Common myeloid progenitor, CD34-positive (primary cell): ENCODE measurements at regions not wholly inside any gene's neighbourhood (a gene's known extent, or its start where the extent isn't known, plus 50 kb on each side); places are given as distances from the start of the nearest gene placed in this dataset.

Source experiments
- CTCF ChIA-PET: fragments of 350-600 bp; sonication (Branson Sonifier 250); formaldehyde crosslinking; loops from one replicate; lab custom pipeline; 2021; ENCODE audit warnings: antibody characterized with exemption; lab: Charles Lee
- POLR2A ChIA-PET: fragments of 350-600 bp; sonication (Branson Sonifier 250); formaldehyde crosslinking; loops from one replicate; lab custom pipeline; 2021; ENCODE audit warnings: antibody characterized with exemption; lab: Charles Lee
- DNase-seq, 3 donors: peaks; one replicate each; pipeline versions ENCODE4 v3.0.0 to v3.0.0-alpha.2; 2013
- H3K27ac ChIP-seq, 2 experiments: 1 replicate in 1 of 2; 2 replicates in 1 of 2; pipeline ENCODE4 v1.7.0; 2013; ENCODE audit warnings: inconsistent platforms in 2 of 2, low read length in 2 of 2, mild to moderate bottlenecking in 2 of 2, low read depth in 1 of 2, moderate library complexity in 1 of 2; ENCODE audit not compliant: severe bottlenecking in 2 of 2, insufficient read depth in 1 of 2, poor library complexity in 1 of 2
- H3K27me3 ChIP-seq, 5 experiments: replicated peaks in 2 of 5; 1 replicate in 3 of 5; 2 replicates in 2 of 5; pipeline versions ENCODE4 v1.6.1 to v1.7.0; 2013; ENCODE audit warnings: low read length in 4 of 5, mild to moderate bottlenecking in 2 of 5, moderate library complexity in 2 of 5, inconsistent platforms in 1 of 5; ENCODE audit not compliant: insufficient read depth in 5 of 5, control insufficient read depth in 4 of 5
- H3K36me3 ChIP-seq, 4 experiments: 1 replicate in 2 of 4; 2 replicates in 2 of 4; pipeline versions ENCODE4 v1.6.1 to v1.7.0; 2013; ENCODE audit warnings: low read length in 3 of 4, control low read depth in 1 of 4, mild to moderate bottlenecking in 1 of 4; ENCODE audit not compliant: control insufficient read depth in 4 of 4, insufficient read depth in 4 of 4
- H3K4me1 ChIP-seq, 4 experiments: 1 replicate in 3 of 4; 2 replicates in 1 of 4; pipeline versions ENCODE4 v1.6.1 to v1.7.1; 2013; ENCODE audit warnings: low read length in 3 of 4, mild to moderate bottlenecking in 3 of 4, control low read depth in 1 of 4, inconsistent platforms in 1 of 4, moderate library complexity in 1 of 4; ENCODE audit not compliant: control insufficient read depth in 4 of 4, insufficient read depth in 4 of 4; ENCODE audit errors: control extremely low read depth in 1 of 4
- H3K4me3 ChIP-seq, 7 experiments: 1 replicate in 4 of 7; 2 replicates in 3 of 7; pipeline versions ENCODE4 v1.5.1 to v1.7.0; 2013; ENCODE audit warnings: mild to moderate bottlenecking in 7 of 7, low read length in 6 of 7, moderate library complexity in 6 of 7, inconsistent platforms in 2 of 7, low read depth in 2 of 7, control low read depth in 1 of 7; ENCODE audit not compliant: insufficient read depth in 4 of 7, control insufficient read depth in 1 of 7; ENCODE audit errors: extremely low read depth in 1 of 7
- H3K9me3 ChIP-seq, 5 experiments: 1 replicate in 4 of 5; 2 replicates in 1 of 5; pipeline versions ENCODE4 v1.6.1 to v1.7.1; 2013; ENCODE audit warnings: low read length in 4 of 5, mild to moderate bottlenecking in 2 of 5, inconsistent platforms in 1 of 5, low read depth in 1 of 5, moderate library complexity in 1 of 5; ENCODE audit not compliant: control insufficient read depth in 4 of 5, insufficient read depth in 2 of 5; ENCODE audit errors: control extremely low read depth in 1 of 5
- WGBS: methylation state at CpG from one replicate; pipeline ENCODE4 v1.1.5; 2013; ENCODE audit not compliant: insufficient coverage; 5-methylcytosine and 5-hydroxymethylcytosine counted together

- H3K9me3 ChIP-seq = no peaks in the 10 kb centered on the region
- ChIA-PET CTCF (interaction anchor here (1.1 kb wide), 1 partner anchor 18 kb away, joined by 4 read pairs; no protein-coding TSS in a partner anchor), POLR2A (no interaction called here)
- no peak for DNase-seq
- H3K4me3 ChIP-seq = no peak overlapping the region
- H3K27me3 ChIP-seq = peaks cover 0 to 5% (median 0%) of the 10 kb centered on the region in 5 experiments
- H3K4me1 ChIP-seq = no peaks in the 10 kb centered on the region
- H3K36me3 ChIP-seq = no peaks in the 10 kb centered on the region
- no peak overlapping the region for H3K27ac ChIP-seq
- 85% methylated on average over 4 of the region's 6 CpGs for WGBS
These were observed 60.5 kb upstream of the SLC22A23 start for GRCh38 chr6:3517350-3517749.

DNA sequence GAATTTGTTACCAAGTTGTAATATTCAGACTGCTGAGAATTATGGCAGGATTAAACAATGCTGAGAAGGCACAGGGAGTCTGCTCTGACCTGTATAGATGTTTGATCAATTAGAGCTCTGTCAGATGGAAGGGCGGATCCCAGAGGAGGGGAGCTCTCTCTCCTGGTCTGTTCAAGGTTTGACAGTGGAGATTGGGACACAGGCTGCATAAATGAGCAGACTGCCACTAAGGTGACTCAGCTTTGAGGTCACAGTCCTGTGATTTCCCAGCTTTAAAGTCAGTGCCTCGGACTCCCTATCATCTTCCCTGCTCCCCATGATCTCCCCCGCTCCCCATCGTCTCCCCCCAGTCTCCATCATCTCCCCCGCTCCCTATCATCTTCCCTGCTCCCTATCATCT is 59.2 kb upstream of the SLC22A23 start:
- H3K4me1 ChIP-seq = no peaks in the 10 kb centered on the region
- H3K27me3 ChIP-seq = peaks cover 0 to 9% (median 0%) of the 10 kb centered on the region in 5 experiments
- no peaks in the 10 kb centered on the region for H3K9me3 ChIP-seq
- ChIA-PET CTCF (no interaction called here), POLR2A (no interaction called here)
- H3K36me3 ChIP-seq = no peaks in the 10 kb centered on the region
- H3K4me3 ChIP-seq = no peak overlapping the region
- 100% methylated on average over 2 of the region's 5 CpGs for WGBS
- DNase-seq = no peak
- no peak overlapping the region for H3K27ac ChIP-seq

- DNase-seq = no peak
- Histone ChIP-seq H3K36me3 (no peaks in the 10 kb centered on the region), H3K27me3 (peaks cover 0 to 9% (median 0%) of the 10 kb centered on the region in 5 experiments), H3K27ac (no peak overlapping the region), H3K4me1 (no peaks in the 10 kb centered on the region), H3K9me3 (no peaks in the 10 kb centered on the region), H3K4me3 (no peak overlapping the region)
- POLR2A ChIA-PET = no interaction called here
- CTCF ChIA-PET = no interaction called here
- WGBS = no CpG with 5 or more reads among the region's 1 CpG
These were observed 58.8 kb upstream of the SLC22A23 start for GRCh38 chr6:3515669-3516068.

GRCh38 chr6:3513416-3513815 is 56.6 kb upstream of the SLC22A23 start:
- no peak overlapping the region for H3K27ac ChIP-seq
- H3K9me3 ChIP-seq = no peaks in the 10 kb centered on the region
- ChIA-PET POLR2A (no interaction called here), CTCF (no interaction called here)
- no peak for DNase-seq
- H3K27me3 ChIP-seq = peaks cover 0 to 7% (median 0%) of the 10 kb centered on the region in 5 experiments
- H3K4me3 ChIP-seq = no peak overlapping the region
- 100% methylated on average over 8 of the region's 9 CpGs for WGBS
- H3K36me3 ChIP-seq = no peaks in the 10 kb centered on the region
- H3K4me1 ChIP-seq = no peaks in the 10 kb centered on the region

- no peaks in the 10 kb centered on the region for H3K36me3 ChIP-seq
- POLR2A ChIA-PET = no interaction called here
- H3K27ac ChIP-seq = no peak overlapping the region
- no peaks in the 10 kb centered on the region for H3K9me3 ChIP-seq
- CTCF ChIA-PET = no interaction called here
- 85% methylated on average over 5 of the region's 5 CpGs for WGBS
- H3K4me3 ChIP-seq = no peak overlapping the region
- peaks cover 0 to 7% (median 0%) of the 10 kb centered on the region in 5 experiments for H3K27me3 ChIP-seq
- H3K4me1 ChIP-seq = no peaks in the 10 kb centered on the region
- no peak for DNase-seq
These were observed 56.0 kb upstream of the SLC22A23 start for GRCh38 chr6:3512832-3513231.

GRCh38 chr6:3510617-3511016 is 53.8 kb upstream of the SLC22A23 start:
- 99% methylated on average over 6 of the region's 8 CpGs for WGBS
- POLR2A ChIA-PET = no interaction called here
- Histone ChIP-seq H3K9me3 (no peaks in the 10 kb centered on the region), H3K27me3 (peaks cover 0 to 7% (median 0%) of the 10 kb centered on the region in 5 experiments), H3K4me1 (no peaks in the 10 kb centered on the region), H3K4me3 (no peak overlapping the region), H3K27ac (no peak overlapping the region), H3K36me3 (no peaks in the 10 kb centered on the region)
- CTCF ChIA-PET = interaction anchor here (1.1 to 1.4 kb wide), 2 partner anchors 95 to 107 kb away, joined by 3 read pairs; no protein-coding TSS in a partner anchor
- no peak for DNase-seq

GRCh38 chr6:3510178-3510577 is 53.3 kb upstream of the SLC22A23 start:
- no peak overlapping the region for H3K27ac ChIP-seq
- H3K36me3 ChIP-seq = no peaks in the 10 kb centered on the region
- no peaks in the 10 kb centered on the region for H3K9me3 ChIP-seq
- ChIA-PET POLR2A (no interaction called here), CTCF (interaction anchor here (0.8 to 1.4 kb wide), 3 partner anchors 10 to 106 kb away, joined by 3 read pairs; no protein-coding TSS in a partner anchor)
- H3K27me3 ChIP-seq = peaks cover 0 to 7% (median 0%) of the 10 kb centered on the region in 5 experiments
- no peaks in the 10 kb centered on the region for H3K4me1 ChIP-seq
- 100% methylated on average over 1 of the region's 1 CpG for WGBS
- no peak overlapping the region for H3K4me3 ChIP-seq
- no peak for DNase-seq
